PC-3 (cell line): ENCODE measurements at regions not wholly inside any gene's neighbourhood (a gene's known extent, or its start where the extent isn't known, plus 50 kb on each side); places are given as distances from the start of the nearest gene placed in this dataset.

Source experiments
- CTCF ChIP-seq: fragments of 300-600 bp; sonication (generic); conservative IDR thresholded peaks from 2 replicates; pipeline ENCODE4 v1.5.1; 2017; ENCODE audit warnings: antibody characterized with exemption, low read depth, mild to moderate bottlenecking, low read length
- EZH2 ChIP-seq: fragments of 300-600 bp; sonication (generic); IDR thresholded peaks from one replicate; pipeline ENCODE4 v1.6.1; 2017; ENCODE audit warnings: antibody characterized with exemption, mild to moderate bottlenecking, low read length; ENCODE audit not compliant: unreplicated experiment

GRCh38 chr12:62032870-62033269 lies 227.3 kb upstream of the USP15 start:
- TF ChIP-seq CTCF (no peak), EZH2 (no peak)
